Fibroblast of pulmonary artery (primary cell): ENCODE measurements at regions not wholly inside any gene's neighbourhood (a gene's known extent, or its start where the extent isn't known, plus 50 kb on each side); places are given as distances from the start of the nearest gene placed in this dataset.

Experiments
- DNase-seq: peaks from one replicate; pipeline ENCODE4 v3.0.0-alpha.2; 2010; ENCODE audit warnings: low read depth
- H3K4me3 ChIP-seq: replicated peaks from 2 replicates; pipeline ENCODE4 v1.5.1; 2011; ENCODE audit warnings: low read depth, mild to moderate bottlenecking, control low read depth, low read length, moderate library complexity
- TF ChIP-seq, protein P1 (sequence below): IDR thresholded peaks from 2 replicates; pipeline ENCODE4 v1.5.1; 2011; ENCODE audit warnings: mild to moderate bottlenecking, control low read depth, low read length, inconsistent platforms; ENCODE audit errors: missing control alignments

DNA sequence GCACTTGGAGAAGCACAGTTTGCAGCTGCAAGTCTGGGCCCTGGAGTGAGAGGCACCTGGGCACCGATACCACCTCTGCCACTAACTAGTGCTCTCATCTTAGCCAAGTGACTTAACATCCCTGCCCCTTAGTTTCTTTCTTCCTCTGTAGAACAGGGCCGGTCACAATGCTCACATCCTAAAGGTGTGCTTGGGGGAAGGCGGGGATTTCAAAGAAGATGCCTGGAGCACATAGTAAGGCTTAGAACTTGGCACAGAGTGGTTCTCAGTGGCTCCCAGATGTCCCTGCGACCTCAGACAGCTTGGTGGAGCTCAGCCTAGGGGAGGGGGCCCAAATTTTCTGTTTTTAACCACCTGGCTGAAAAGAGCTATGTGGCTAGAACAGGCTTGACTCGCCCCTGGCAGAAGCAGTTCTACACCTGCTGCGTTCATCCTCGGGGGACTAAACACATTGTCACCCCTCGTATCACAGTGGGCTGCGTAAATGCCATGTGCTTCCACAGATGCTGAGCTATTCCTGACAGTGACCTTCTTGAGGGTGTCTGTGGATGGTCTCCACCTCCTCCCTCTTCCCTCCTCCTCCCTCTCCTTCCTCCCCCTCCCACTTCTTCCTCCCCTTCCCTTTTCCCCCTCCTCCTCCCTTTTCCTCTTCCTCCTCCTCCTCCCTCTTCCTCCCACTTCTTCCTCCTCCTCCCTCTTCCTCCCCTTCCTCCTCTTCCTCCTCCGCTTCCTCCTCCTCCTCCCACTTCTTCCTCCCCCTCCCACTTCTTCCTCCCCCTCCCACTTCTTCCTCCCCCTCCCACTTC is 112.1 kb downstream of the PHETA1 start:
- TF ChIP-seq, protein P1, sequence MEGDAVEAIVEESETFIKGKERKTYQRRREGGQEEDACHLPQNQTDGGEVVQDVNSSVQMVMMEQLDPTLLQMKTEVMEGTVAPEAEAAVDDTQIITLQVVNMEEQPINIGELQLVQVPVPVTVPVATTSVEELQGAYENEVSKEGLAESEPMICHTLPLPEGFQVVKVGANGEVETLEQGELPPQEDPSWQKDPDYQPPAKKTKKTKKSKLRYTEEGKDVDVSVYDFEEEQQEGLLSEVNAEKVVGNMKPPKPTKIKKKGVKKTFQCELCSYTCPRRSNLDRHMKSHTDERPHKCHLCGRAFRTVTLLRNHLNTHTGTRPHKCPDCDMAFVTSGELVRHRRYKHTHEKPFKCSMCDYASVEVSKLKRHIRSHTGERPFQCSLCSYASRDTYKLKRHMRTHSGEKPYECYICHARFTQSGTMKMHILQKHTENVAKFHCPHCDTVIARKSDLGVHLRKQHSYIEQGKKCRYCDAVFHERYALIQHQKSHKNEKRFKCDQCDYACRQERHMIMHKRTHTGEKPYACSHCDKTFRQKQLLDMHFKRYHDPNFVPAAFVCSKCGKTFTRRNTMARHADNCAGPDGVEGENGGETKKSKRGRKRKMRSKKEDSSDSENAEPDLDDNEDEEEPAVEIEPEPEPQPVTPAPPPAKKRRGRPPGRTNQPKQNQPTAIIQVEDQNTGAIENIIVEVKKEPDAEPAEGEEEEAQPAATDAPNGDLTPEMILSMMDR = no peak
- no peak for DNase-seq
- no peak overlapping the region for H3K4me3 ChIP-seq

DNA sequence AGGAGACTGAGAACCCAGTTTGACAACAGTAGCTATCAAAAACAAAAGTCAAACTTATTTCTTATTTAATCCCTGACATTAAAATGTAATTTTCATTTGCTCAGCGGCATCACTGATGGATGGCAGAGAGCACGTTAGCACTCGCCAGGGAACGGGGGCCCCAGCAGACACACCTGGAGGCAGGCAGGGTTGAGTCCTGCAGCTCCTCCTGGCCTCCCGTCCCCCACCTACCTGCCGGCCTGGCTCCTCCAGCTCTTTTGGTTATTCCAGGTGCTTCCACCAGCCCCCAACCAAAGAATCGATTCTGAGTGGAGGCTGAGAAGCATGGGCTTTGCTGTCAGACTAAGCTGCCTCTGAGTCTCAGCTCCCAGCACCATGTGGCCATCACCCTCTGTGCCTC is 113.6 kb downstream of the PHETA1 start:
- no peak overlapping the region for H3K4me3 ChIP-seq
- DNase-seq = no peak
- TF ChIP-seq, protein P1 = no peak

DNA sequence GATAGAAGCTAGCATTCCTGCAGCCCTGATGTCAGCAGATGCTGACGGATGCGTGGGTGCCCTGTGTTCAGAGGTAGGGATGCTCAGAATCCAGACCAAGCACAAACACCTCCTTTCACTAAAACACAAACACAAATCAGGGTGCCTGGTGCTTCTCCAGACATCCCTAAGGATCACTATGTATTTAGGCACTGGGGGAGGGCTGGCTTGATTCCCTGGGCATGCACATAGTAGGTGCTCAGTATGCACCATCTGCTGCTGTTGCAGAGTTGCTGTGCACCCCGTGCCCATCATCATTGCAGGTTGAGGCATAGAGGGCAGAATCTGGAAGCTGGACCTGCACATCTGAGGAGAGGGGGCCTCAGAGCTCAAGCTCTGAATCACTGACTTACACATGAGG is 114.8 kb downstream of the PHETA1 start:
- TF ChIP-seq, protein P1 = no peak
- DNase-seq = no peak
- no peak overlapping the region for H3K4me3 ChIP-seq

DNA sequence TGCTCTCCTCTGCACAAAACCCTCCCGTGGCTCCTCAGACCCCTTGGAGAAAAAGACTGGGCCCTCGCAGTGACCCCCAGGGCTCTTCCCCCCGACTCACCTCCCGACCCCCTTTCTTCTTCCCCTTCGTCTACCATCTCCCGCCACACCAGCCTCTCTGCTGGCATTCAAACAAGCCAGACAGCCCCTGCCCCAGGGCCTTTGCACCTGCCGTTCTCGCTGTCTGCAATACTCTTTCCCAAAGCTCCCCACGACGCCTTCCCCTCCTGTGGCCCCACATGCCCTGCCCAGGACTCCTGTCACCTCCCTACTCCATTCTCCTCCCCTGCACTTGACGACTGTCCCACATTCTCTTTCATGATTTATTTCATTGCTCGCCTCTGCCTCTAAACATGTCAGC is 115.7 kb downstream of the PHETA1 start:
- TF ChIP-seq, protein P1 = no peak
- no peak for DNase-seq

DNA sequence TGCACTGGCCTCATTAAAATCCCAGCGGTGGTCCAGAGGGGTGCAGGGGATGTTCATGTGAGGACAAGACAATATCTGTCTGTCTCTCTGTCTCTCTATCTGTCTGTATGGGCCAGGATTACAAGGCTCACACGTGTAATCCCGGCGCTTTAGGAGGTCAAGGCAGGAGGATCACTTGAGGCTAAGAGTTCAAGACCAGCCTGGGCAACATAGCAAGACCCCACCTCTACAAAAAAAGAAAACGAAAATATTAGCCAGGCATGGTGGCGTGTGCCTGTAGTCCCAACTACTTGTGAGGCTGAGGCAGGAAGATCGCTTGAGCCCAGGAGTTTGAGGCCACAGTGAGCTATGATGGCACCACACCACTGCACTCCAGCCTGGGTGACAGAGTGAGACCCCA is 117.1 kb downstream of the PHETA1 start:
- no peak overlapping the region for H3K4me3 ChIP-seq
- TF ChIP-seq, protein P1 = no peak
- DNase-seq = no peak

More for the DNA sequence above, 115.7 kb downstream of the PHETA1 start:
- H3K4me3 ChIP-seq = no peak overlapping the region

DNA sequence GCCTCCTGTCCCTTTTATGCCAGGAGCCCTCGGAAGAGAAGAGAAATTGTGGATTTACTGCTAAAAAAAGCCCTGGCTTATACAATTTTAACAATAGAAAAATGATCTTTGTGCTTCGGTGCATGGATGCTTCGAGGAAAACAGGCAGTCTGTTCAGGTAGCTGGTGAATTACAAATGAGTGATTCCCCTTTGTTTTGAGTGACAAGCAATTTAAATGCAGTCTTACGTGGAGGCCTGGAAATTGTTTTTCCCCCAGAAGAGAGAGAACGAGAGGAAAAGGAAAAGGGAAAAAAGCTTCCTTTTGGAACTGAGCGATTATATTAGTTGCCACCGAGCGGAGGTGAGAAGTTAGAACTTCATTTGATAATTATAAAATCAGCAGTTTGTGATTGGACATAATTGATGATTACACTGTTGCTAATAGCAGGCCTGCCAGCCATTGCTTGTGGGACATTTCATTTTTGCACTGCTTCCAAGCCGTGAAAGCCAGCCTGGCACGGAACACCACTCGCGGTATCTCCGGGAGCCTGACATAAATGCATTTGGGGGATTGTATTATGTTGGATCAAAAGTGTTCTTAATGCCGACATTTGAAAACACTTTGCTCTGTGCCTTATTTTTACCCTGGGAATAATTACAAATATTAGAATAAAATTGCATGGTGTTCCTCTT is 117.7 kb downstream of the PHETA1 start:
- TF ChIP-seq, protein P1 = no peak
- DNase-seq = no peak
- no peak overlapping the region for H3K4me3 ChIP-seq
